ENCODE measurements at regions not wholly inside any gene's neighbourhood (a gene's known extent, or its start where the extent isn't known, plus 50 kb on each side); places are given as distances from the start of the nearest gene placed in this dataset.

GRCh38 chr22:48600681-48601080 is 1227.0 kb downstream of the BRD1 start:
- H2AK5ac ChIP-seq (ENCODE audit: low read depth, low read length), result no peak overlapping the region

GRCh38 chr22:48600171-48600570 is 1227.5 kb downstream of the BRD1 start:
- Histone ChIP-seq H3K4ac (ENCODE audit: low read length) (no peak overlapping the region), H3K36me3 (replicated peaks in 1 of 2; ENCODE audit: control insufficient read depth in 2 of 2, insufficient read depth in 2 of 2, low read length in 2 of 2) (peaks cover 0 to 10% of the 10 kb centered on the region in 2 donors), H3K4me1 (ENCODE audit: control insufficient read depth in 2 of 2, insufficient read depth in 1 of 2, low read depth in 1 of 2, low read length in 2 of 2) (no peaks in the 10 kb centered on the region), H3K4me3 (ENCODE audit: low read length in 2 of 2) (peak overlapping the region in 1 of 2 donors; percentile 37), H3K14ac (ENCODE audit: low read length) (peak overlapping the region; percentile 89), H2BK120ac (ENCODE audit: low read depth, low read length) (no peak overlapping the region), H2BK5ac (ENCODE audit: low read length) (no peak overlapping the region), H4K8ac (ENCODE audit: low read depth, low read length) (no peak overlapping the region), H3K27me3 (ENCODE audit: control insufficient read depth in 3 of 3, insufficient read depth in 3 of 3, low read depth in 1 of 3, low read length in 3 of 3) (peaks cover 0 to 2% (median 0%) of the 10 kb centered on the region in 3 experiments), H3K23ac (ENCODE audit: low read depth, low read length, poor library complexity) (peak overlapping the region; percentile 65), H3K9ac (ENCODE audit: low read depth, low read length, poor library complexity) (no peak overlapping the region), H4K91ac (ENCODE audit: low read depth, low read length, poor library complexity) (no peak overlapping the region), H3K79me1 (ENCODE audit: low read depth, low read length) (peaks cover 22% of the 10 kb centered on the region), H2AFZ (ENCODE audit: low read length) (no peak overlapping the region), H2AK5ac (ENCODE audit: low read depth, low read length) (peak overlapping the region; percentile 75), H3K27ac (replicated peaks; ENCODE audit: low read length) (no peak overlapping the region), H3K9me3 (replicated peaks in 1 of 2; ENCODE audit: control insufficient read depth in 2 of 2, insufficient read depth in 1 of 2, low read depth in 1 of 2, low read length in 2 of 2) (peaks cover 2 to 6% of the 10 kb centered on the region in 2 donors), H2BK15ac (ENCODE audit: low read length) (no peak overlapping the region), H2BK12ac (ENCODE audit: low read length) (no peak overlapping the region), H3K18ac (ENCODE audit: low read length) (peak overlapping the region; percentile 71), H3K4me2 (ENCODE audit: insufficient read depth, low read length, poor library complexity, severe bottlenecking) (no peak overlapping the region)
- no peak for DNase-seq (ENCODE audit: low spot score)
- no CpG with 5 or more reads among the region's 17 CpGs for WGBS, 2 donors (ENCODE audit: extremely low coverage in 2 of 2, insufficient read length in 2 of 2, insufficient replicate concordance in 1 of 2)

More at GRCh38 chr22:48600681-48601080, 1227.0 kb downstream of the BRD1 start:
- no peak overlapping the region for H3K4me3 ChIP-seq (ENCODE audit: low read length in 2 of 2)
- H4K91ac ChIP-seq (ENCODE audit: low read depth, low read length, poor library complexity), result no peak overlapping the region
- no peak overlapping the region for H2BK15ac ChIP-seq (ENCODE audit: low read length)
- H3K9ac ChIP-seq (ENCODE audit: low read depth, low read length, poor library complexity), result no peak overlapping the region
- no peak for DNase-seq (ENCODE audit: low spot score)
- no peak overlapping the region for H2BK120ac ChIP-seq (ENCODE audit: low read depth, low read length)
- no peak overlapping the region for H4K8ac ChIP-seq (ENCODE audit: low read depth, low read length)
- H3K27ac ChIP-seq (replicated peaks; ENCODE audit: low read length), result no peak overlapping the region
- H3K9me3 ChIP-seq (replicated peaks in 1 of 2; ENCODE audit: control insufficient read depth in 2 of 2, insufficient read depth in 1 of 2, low read depth in 1 of 2, low read length in 2 of 2), result peaks cover 3 to 7% of the 10 kb centered on the region in 2 donors
- peaks cover 24% of the 10 kb centered on the region for H3K79me1 ChIP-seq (ENCODE audit: low read depth, low read length)
- H3K4me2 ChIP-seq (ENCODE audit: insufficient read depth, low read length, poor library complexity, severe bottlenecking), result no peak overlapping the region
- H3K14ac ChIP-seq (ENCODE audit: low read length), result no peak overlapping the region
- H2AFZ ChIP-seq (ENCODE audit: low read length), result no peak overlapping the region
- no CpG with 5 or more reads among the region's 27 CpGs for WGBS, 2 donors (ENCODE audit: extremely low coverage in 2 of 2, insufficient read length in 2 of 2, insufficient replicate concordance in 1 of 2)
- no peaks in the 10 kb centered on the region for H3K4me1 ChIP-seq (ENCODE audit: control insufficient read depth in 2 of 2, insufficient read depth in 1 of 2, low read depth in 1 of 2, low read length in 2 of 2)
- no peak overlapping the region for H2BK12ac ChIP-seq (ENCODE audit: low read length)
- peak overlapping the region; percentile 71 for H3K18ac ChIP-seq (ENCODE audit: low read length)
- H2BK5ac ChIP-seq (ENCODE audit: low read length), result no peak overlapping the region
- H3K23ac ChIP-seq (ENCODE audit: low read depth, low read length, poor library complexity), result no peak overlapping the region
- H3K4ac ChIP-seq (ENCODE audit: low read length), result no peak overlapping the region
- peaks cover 0 to 10% of the 10 kb centered on the region in 2 donors for H3K36me3 ChIP-seq (replicated peaks in 1 of 2; ENCODE audit: control insufficient read depth in 2 of 2, insufficient read depth in 2 of 2, low read length in 2 of 2)
- peaks cover 0 to 2% (median 0%) of the 10 kb centered on the region in 3 experiments for H3K27me3 ChIP-seq (ENCODE audit: control insufficient read depth in 3 of 3, insufficient read depth in 3 of 3, low read depth in 1 of 3, low read length in 3 of 3)

- Histone ChIP-seq H3K9ac (ENCODE audit: low read depth, low read length, poor library complexity) (peak overlapping the region; percentile 78), H3K27me3 (ENCODE audit: control insufficient read depth in 3 of 3, insufficient read depth in 3 of 3, low read depth in 1 of 3, low read length in 3 of 3) (no peaks in the 10 kb centered on the region), H3K79me1 (ENCODE audit: low read depth, low read length) (peaks cover 16% of the 10 kb centered on the region), H2BK120ac (ENCODE audit: low read depth, low read length) (no peak overlapping the region), H4K8ac (ENCODE audit: low read depth, low read length) (no peak overlapping the region), H3K4me3 (ENCODE audit: low read length in 2 of 2) (no peak overlapping the region), H3K14ac (ENCODE audit: low read length) (peak overlapping the region; percentile 47), H2AK5ac (ENCODE audit: low read depth, low read length) (peak overlapping the region; percentile 45), H3K9me3 (replicated peaks in 1 of 2; ENCODE audit: control insufficient read depth in 2 of 2, insufficient read depth in 1 of 2, low read depth in 1 of 2, low read length in 2 of 2) (peaks cover 0 to 2% of the 10 kb centered on the region in 2 donors), H3K4ac (ENCODE audit: low read length) (no peak overlapping the region), H2BK12ac (ENCODE audit: low read length) (peak overlapping the region; percentile 42), H3K23ac (ENCODE audit: low read depth, low read length, poor library complexity) (peak overlapping the region; percentile 73), H3K4me2 (ENCODE audit: insufficient read depth, low read length, poor library complexity, severe bottlenecking) (no peak overlapping the region), H3K18ac (ENCODE audit: low read length) (peak overlapping the region; percentile 24), H3K27ac (replicated peaks; ENCODE audit: low read length) (no peak overlapping the region), H3K36me3 (replicated peaks in 1 of 2; ENCODE audit: control insufficient read depth in 2 of 2, insufficient read depth in 2 of 2, low read length in 2 of 2) (peaks cover 0 to 10% of the 10 kb centered on the region in 2 donors), H2BK5ac (ENCODE audit: low read length) (no peak overlapping the region), H2AFZ (ENCODE audit: low read length) (no peak overlapping the region), H4K91ac (ENCODE audit: low read depth, low read length, poor library complexity) (peak overlapping the region; percentile 43), H3K4me1 (ENCODE audit: control insufficient read depth in 2 of 2, insufficient read depth in 1 of 2, low read depth in 1 of 2, low read length in 2 of 2) (no peaks in the 10 kb centered on the region), H2BK15ac (ENCODE audit: low read length) (no peak overlapping the region)
- no CpG with 5 or more reads among the region's 10 CpGs for WGBS, 2 donors (ENCODE audit: extremely low coverage in 2 of 2, insufficient read length in 2 of 2, insufficient replicate concordance in 1 of 2)
- DNase-seq (ENCODE audit: low spot score), result no peak
These were observed 1228.3 kb downstream of the BRD1 start for GRCh38 chr22:48599346-48599745.

- no peak overlapping the region for H2BK120ac ChIP-seq (ENCODE audit: low read depth, low read length)
- no peaks in the 10 kb centered on the region for H3K27me3 ChIP-seq (ENCODE audit: control insufficient read depth in 3 of 3, insufficient read depth in 3 of 3, low read depth in 1 of 3, low read length in 3 of 3)
- no peak overlapping the region for H3K23ac ChIP-seq (ENCODE audit: low read depth, low read length, poor library complexity)
- no peak overlapping the region for H3K27ac ChIP-seq (replicated peaks; ENCODE audit: low read length)
- no peak overlapping the region for H2BK12ac ChIP-seq (ENCODE audit: low read length)
- H2BK5ac ChIP-seq (ENCODE audit: low read length), result no peak overlapping the region
- no peak overlapping the region for H4K8ac ChIP-seq (ENCODE audit: low read depth, low read length)
- no CpG with 5 or more reads among the region's 24 CpGs for WGBS, 2 donors (ENCODE audit: extremely low coverage in 2 of 2, insufficient read length in 2 of 2, insufficient replicate concordance in 1 of 2)
- no peak overlapping the region for H3K4ac ChIP-seq (ENCODE audit: low read length)
- no peak overlapping the region for H3K4me3 ChIP-seq (ENCODE audit: low read length in 2 of 2)
- H3K18ac ChIP-seq (ENCODE audit: low read length), result peak overlapping the region; percentile 38
- H2AK5ac ChIP-seq (ENCODE audit: low read depth, low read length), result no peak overlapping the region
- no peak for DNase-seq (ENCODE audit: low spot score)
- peaks cover 16% of the 10 kb centered on the region for H3K79me1 ChIP-seq (ENCODE audit: low read depth, low read length)
- H3K14ac ChIP-seq (ENCODE audit: low read length), result no peak overlapping the region
- H3K9me3 ChIP-seq (replicated peaks in 1 of 2; ENCODE audit: control insufficient read depth in 2 of 2, insufficient read depth in 1 of 2, low read depth in 1 of 2, low read length in 2 of 2), result peaks cover 0 to 2% of the 10 kb centered on the region in 2 donors
- H2AFZ ChIP-seq (ENCODE audit: low read length), result no peak overlapping the region
- H3K4me1 ChIP-seq (ENCODE audit: control insufficient read depth in 2 of 2, insufficient read depth in 1 of 2, low read depth in 1 of 2, low read length in 2 of 2), result peaks cover 0 to 3% of the 10 kb centered on the region in 2 donors
- H3K4me2 ChIP-seq (ENCODE audit: insufficient read depth, low read length, poor library complexity, severe bottlenecking), result no peak overlapping the region
- peak overlapping the region; percentile 12 for H3K9ac ChIP-seq (ENCODE audit: low read depth, low read length, poor library complexity)
- H4K91ac ChIP-seq (ENCODE audit: low read depth, low read length, poor library complexity), result no peak overlapping the region
- H2BK15ac ChIP-seq (ENCODE audit: low read length), result no peak overlapping the region
- peaks cover 0 to 12% of the 10 kb centered on the region in 2 donors for H3K36me3 ChIP-seq (replicated peaks in 1 of 2; ENCODE audit: control insufficient read depth in 2 of 2, insufficient read depth in 2 of 2, low read length in 2 of 2)
These were observed 1231.4 kb downstream of the BRD1 start for GRCh38 chr22:48596111-48596850.
